ENCODE measurements at regions not wholly inside any gene's neighbourhood (a gene's known extent, or its start where the extent isn't known, plus 50 kb on each side); places are given as distances from the start of the nearest gene placed in this dataset.

GRCh38 chr5:120362426-120362825 is 101.7 kb upstream of the PRR16 start:
- TF ChIP-seq POLR2A (IDR thresholded peaks at IDR 0.05; ENCODE audit: low read length) = no peak
- TF ChIP-seq GATA1 (IDR thresholded peaks at IDR 0.05; ENCODE audit: low read depth, low read length) = no peak

Data from erythroblast (primary cell).